HepG2 (cell line): ENCODE measurements at regions not wholly inside any gene's neighbourhood (a gene's known extent, or its start where the extent isn't known, plus 50 kb on each side); places are given as distances from the start of the nearest gene placed in this dataset.

Source experiments
- ATF6 ChIP-seq: sonication (generic); formaldehyde crosslinking; conservative IDR thresholded peaks from 2 replicates; pipeline ENCODE4 v1.4.0; 2020; ENCODE audit warnings: missing genetic modification reagents
- CEBPZ ChIP-seq: IDR thresholded peaks from 2 replicates; pipeline ENCODE4 v1.6.1; 2012; ENCODE audit warnings: low read length, improper control_type of control experiment
- HNRNPUL1 ChIP-seq: fragments of 200-400 bp; formaldehyde crosslinking; IDR thresholded peaks from 2 replicates; pipeline ENCODE4 v1.6.1; 2017; ENCODE audit warnings: low read depth, mild to moderate bottlenecking, low read length, moderate library complexity
- KIAA2018 ChIP-seq: sonication (generic); formaldehyde crosslinking; IDR thresholded peaks from 2 replicates; pipeline ENCODE4 v1.5.0; 2020; ENCODE audit warnings: mild to moderate bottlenecking, missing genetic modification reagents, borderline replicate concordance
- MED8 ChIP-seq: sonication (generic); formaldehyde crosslinking; IDR thresholded peaks from 2 replicates; pipeline ENCODE4 v1.8.1; 2023; ENCODE audit warnings: mild to moderate bottlenecking, missing genetic modification reagents; ENCODE audit not compliant: insufficient replicate concordance
- MEIS1 ChIP-seq: sonication (generic); formaldehyde crosslinking; IDR thresholded peaks from 2 replicates; pipeline ENCODE4 v1.9.0; 2021; ENCODE audit warnings: mild to moderate bottlenecking, missing genetic modification reagents, moderate library complexity, borderline replicate concordance
- MNT ChIP-seq: fragments of 450-650 bp; IDR thresholded peaks from 2 replicates; pipeline ENCODE4 v1.6.1; 2016
- NONO ChIP-seq, 2 experiments: fragments of 450-650 bp in 1 of 2; sonication (generic) in 1 of 2; formaldehyde crosslinking in 1 of 2; IDR thresholded peaks in 1 of 2; conservative IDR thresholded peaks in 1 of 2; 2 replicates each; pipeline versions ENCODE4 v1.6.1 to v1.8.0; 2017 to 2022; ENCODE audit warnings: mild to moderate bottlenecking in 1 of 2, missing genetic modification reagents in 1 of 2, moderate library complexity in 1 of 2
- ZBTB10 ChIP-seq: sonication (generic); formaldehyde crosslinking; IDR thresholded peaks from 2 replicates; pipeline ENCODE4 v1.4.0; 2020; ENCODE audit warnings: missing genetic modification reagents, borderline replicate concordance
- ZNF3 ChIP-seq: IDR thresholded peaks from 2 replicates; pipeline ENCODE4 v1.7.0; 2017; ENCODE audit warnings: inconsistent platforms
- ZSCAN31 ChIP-seq: sonication (generic); formaldehyde crosslinking; IDR thresholded peaks from 2 replicates; pipeline ENCODE4 v1.5.0; 2020; ENCODE audit warnings: low read depth, mild to moderate bottlenecking, missing genetic modification reagents

- no peak for TF ChIP-seq NONO (IDR thresholded peaks at IDR 0.05)
- TF ChIP-seq NONO (CRISPR knock-in tag; conservative IDR thresholded peaks at IDR 0.05): no peak
- no peak for TF ChIP-seq ZSCAN31 (CRISPR knock-in tag)
- TF ChIP-seq MED8: no peak
- TF ChIP-seq ZNF3 (CRISPR knock-in tag): no peak
- no peak for TF ChIP-seq MNT
- no peak for TF ChIP-seq KIAA2018 (CRISPR knock-in tag)
- no peak for TF ChIP-seq CEBPZ
- TF ChIP-seq ZBTB10 (CRISPR knock-in tag): no peak
- TF ChIP-seq ATF6 (CRISPR knock-in tag): no peak
- no peak for TF ChIP-seq HNRNPUL1
- no peak for TF ChIP-seq MEIS1 (CRISPR knock-in tag)
These were observed 406.5 kb downstream of the FOXO1 start (continued) for GRCh38 chr13:40259899-40260298.
